Caco-2 (cell line): ENCODE measurements at regions not wholly inside any gene's neighbourhood (a gene's known extent, or its start where the extent isn't known, plus 50 kb on each side); places are given as distances from the start of the nearest gene placed in this dataset.
"Not testable (repeated sequence)": the region's sequence is repeated elsewhere in the genome, so short reads cannot be mapped to it uniquely, and the experiment has no call there.

Experiments
- BruUV-seq: library from RNA; stranded (reverse); fragments of 400-500 nt; replicated peaks from 2 replicates; lab custom pipeline; 2021; lab: Mats Ljungman, UMichigan
- CTCF ChIA-PET: fragments of 300-600 bp; sonication (Branson Sonifier 250); formaldehyde crosslinking; loops from one replicate; lab custom pipeline; 2022; ENCODE audit warnings: antibody characterized with exemption; lab: Charles Lee
- POLR2A ChIA-PET: fragments of 300-600 bp; sonication (Branson Sonifier 250); formaldehyde crosslinking; loops from one replicate; lab custom pipeline; 2022; ENCODE audit warnings: antibody characterized with exemption; lab: Charles Lee
- DNase-seq, 2 experiments: peaks; one replicate each; pipeline versions ENCODE4 v3.0.0 to v3.0.0-alpha.2; 2020 to 2022
- H3K27me3 ChIP-seq: replicated peaks from 2 replicates; pipeline ENCODE4 v1.6.0; 2011; ENCODE audit warnings: low read length; ENCODE audit not compliant: control insufficient read depth, insufficient read depth
- H3K36me3 ChIP-seq: 2 replicates; pipeline ENCODE4 v1.5.1; 2011; ENCODE audit warnings: low read length; ENCODE audit not compliant: control insufficient read depth, insufficient read depth
- H3K4me1 ChIP-seq: fragments of 250-450 bp; sonication (Bioruptor Pico); 2 replicates; pipeline ENCODE4 v1.5.1; 2020; ENCODE audit warnings: mild to moderate bottlenecking
- H3K4me3 ChIP-seq: 2 replicates; pipeline ENCODE4 v1.5.1; 2011; ENCODE audit warnings: low read depth, mild to moderate bottlenecking, control low read depth, low read length
- H3K9me3 ChIP-seq: fragments of 250-450 bp; sonication (Bioruptor Pico); 2 replicates; pipeline ENCODE4 v1.5.1; 2020; ENCODE audit warnings: mild to moderate bottlenecking, moderate library complexity
- H3K27ac Mint-ChIP-seq: one replicate; pipeline ENCODE4 v1.8.0; 2022; ENCODE audit warnings: mixed read lengths; ENCODE audit not compliant: unreplicated experiment
- H3K27me3 Mint-ChIP-seq: one replicate; pipeline ENCODE4 v1.8.0; 2022; ENCODE audit warnings: mixed read lengths; ENCODE audit not compliant: insufficient read depth, unreplicated experiment
- H3K36me3 Mint-ChIP-seq: one replicate; pipeline ENCODE4 v1.8.0; 2022; ENCODE audit warnings: mild to moderate bottlenecking, mixed read lengths; ENCODE audit not compliant: insufficient read depth, unreplicated experiment
- H3K4me1 Mint-ChIP-seq: one replicate; pipeline ENCODE4 v1.8.0; 2022; ENCODE audit warnings: low read depth, mixed read lengths; ENCODE audit not compliant: unreplicated experiment
- H3K4me3 Mint-ChIP-seq: one replicate; pipeline ENCODE4 v1.8.0; 2022; ENCODE audit warnings: mild to moderate bottlenecking, moderate library complexity, mixed read lengths; ENCODE audit not compliant: unreplicated experiment
- H3K9me3 Mint-ChIP-seq: one replicate; pipeline ENCODE4 v1.8.0; 2022; ENCODE audit warnings: mixed read lengths; ENCODE audit not compliant: unreplicated experiment
- CTCF ChIP-seq, 2 experiments: fragments of 200-600 bp in 1 of 2; IDR thresholded peaks; 1 replicate in 1 of 2; 2 replicates in 1 of 2; pipeline versions ENCODE4 v1.5.1 to v1.8.0; 2011 to 2022; ENCODE audit warnings: antibody characterized with exemption in 1 of 2, control low read depth in 1 of 2, inconsistent platforms in 1 of 2, low read depth in 1 of 2, low read length in 1 of 2, mild to moderate bottlenecking in 1 of 2, moderate library complexity in 1 of 2; ENCODE audit not compliant: insufficient read depth in 1 of 2, severe bottlenecking in 1 of 2, unreplicated experiment in 1 of 2
- intact Hi-C: fragments of 100-400 bp; cut with micrococcal nuclease; formaldehyde crosslinking; loops from one replicate; pipeline ENCODE4 v1.10.0; 2022; ENCODE audit not compliant: unreplicated experiment

DNA sequence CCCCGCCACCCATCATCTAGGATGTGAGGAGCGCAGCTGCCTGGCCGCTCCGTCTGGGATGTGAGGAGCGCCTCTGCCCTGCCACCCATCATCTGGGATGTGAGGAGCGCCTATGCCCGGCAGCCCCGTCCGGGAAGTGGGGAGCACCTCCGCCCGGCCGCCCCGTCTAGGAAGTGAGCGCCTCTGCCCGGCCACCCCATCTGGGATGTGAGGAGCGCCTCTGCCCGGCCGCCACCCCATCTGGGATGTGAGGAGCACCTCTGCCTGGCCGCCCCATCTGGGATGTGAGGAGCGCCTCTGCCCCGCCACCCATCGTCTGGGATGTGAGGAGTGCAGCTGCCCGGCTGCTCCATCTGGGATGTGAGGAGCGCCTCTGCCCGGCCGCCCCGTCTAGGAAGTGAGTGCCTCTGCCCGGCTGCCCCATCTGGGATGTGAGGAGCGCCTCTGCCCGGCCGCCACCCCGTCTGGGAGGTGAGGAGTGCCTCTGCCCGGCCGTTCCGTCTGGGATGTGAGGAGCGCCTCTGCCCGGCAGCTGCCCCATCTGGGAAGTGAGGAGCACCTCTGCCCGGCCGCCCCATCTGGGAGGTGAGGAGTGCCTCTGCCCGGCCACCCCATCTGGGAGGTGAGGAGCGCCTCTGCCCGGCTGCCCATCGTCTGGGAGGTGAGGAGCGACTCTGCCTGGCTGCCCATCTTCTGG lies 1086.5 kb downstream of the TYW1 start:
- POLR2A ChIA-PET, BruUV-seq, CTCF ChIA-PET, H3K27me3 Mint-ChIP-seq, H3K9me3 ChIP-seq, H3K27ac Mint-ChIP-seq, intact Hi-C loops, H3K27me3 ChIP-seq, H3K4me1 Mint-ChIP-seq, H3K4me3 Mint-ChIP-seq, H3K36me3 Mint-ChIP-seq, H3K36me3 ChIP-seq, DNase-seq, H3K4me1 ChIP-seq, H3K4me3 ChIP-seq: not testable (repeated sequence)
- H3K9me3 Mint-ChIP-seq: peaks cover 37% of the 10 kb centered on the region

GRCh38 chr7:68087401-68087800 lies 1090.8 kb downstream of the TYW1 start:
- Histone ChIP-seq H3K27me3 (no peaks in the 10 kb centered on the region), H3K4me1 (no peaks in the 10 kb centered on the region), H3K4me3 (no peak overlapping the region), H3K9me3 (0 out of 2 replicates have a peak, but pooled peaks cover 7% of the 10 kb centered on the region), H3K36me3 (no peaks in the 10 kb centered on the region)
- Mint-ChIP-seq H3K27me3 (no peaks in the 10 kb centered on the region), H3K4me1 (no peaks in the 10 kb centered on the region), H3K27ac (no peak overlapping the region), H3K36me3 (no peaks in the 10 kb centered on the region), H3K9me3 (peaks cover 11% of the 10 kb centered on the region), H3K4me3 (no peak overlapping the region)
- ChIA-PET POLR2A (no interaction called here), CTCF (no interaction called here)
- intact Hi-C loops: no loop called here
- DNase-seq: no peak
- TF ChIP-seq CTCF (IDR thresholded peaks at IDR 0.05; ENCODE audit: insufficient read depth in 1 of 2, low read depth in 1 of 2, low read length in 1 of 2, severe bottlenecking in 1 of 2, unreplicated experiment in 1 of 2): no peak
- no TSS peak for BruUV-seq

DNA sequence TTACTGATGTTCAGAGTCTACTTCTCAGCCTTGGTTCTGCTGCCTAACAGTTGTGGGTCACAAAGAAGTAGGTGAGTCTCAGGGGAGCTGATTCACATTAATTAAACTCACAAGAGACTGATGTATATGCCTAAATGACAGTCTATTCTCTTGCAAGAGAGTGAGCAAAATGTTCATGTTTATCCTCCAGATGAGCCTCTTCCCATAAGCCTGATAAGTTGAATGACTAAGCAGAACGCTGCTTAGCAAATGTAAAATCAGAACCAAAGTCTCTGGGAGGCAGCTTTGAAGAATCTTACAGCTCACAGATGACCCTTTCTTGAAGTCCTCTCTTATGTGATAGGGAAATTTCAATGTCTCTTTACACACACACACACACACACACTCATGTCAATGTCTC lies 1092.2 kb downstream of the TYW1 start:
- intact Hi-C loops: no loop called here
- H3K36me3 ChIP-seq: no peaks in the 10 kb centered on the region
- H3K4me1 ChIP-seq: no peaks in the 10 kb centered on the region
- CTCF ChIA-PET: no interaction called here
- Mint-ChIP-seq H3K9me3 (peaks cover 11% of the 10 kb centered on the region), H3K36me3 (no peaks in the 10 kb centered on the region), H3K27me3 (no peaks in the 10 kb centered on the region), H3K4me1 (no peaks in the 10 kb centered on the region), H3K4me3 (no peak overlapping the region), H3K27ac (no peak overlapping the region)
- H3K9me3 ChIP-seq: 0 out of 2 replicates have a peak, but pooled peaks cover 7% of the 10 kb centered on the region
- TF ChIP-seq CTCF (IDR thresholded peaks at IDR 0.05; ENCODE audit: insufficient read depth in 1 of 2, low read depth in 1 of 2, low read length in 1 of 2, severe bottlenecking in 1 of 2, unreplicated experiment in 1 of 2): no peak
- no peaks in the 10 kb centered on the region for H3K27me3 ChIP-seq
- H3K4me3 ChIP-seq: no peak overlapping the region
- no peak for DNase-seq
- no TSS peak for BruUV-seq
- POLR2A ChIA-PET: no interaction called here

GRCh38 chr7:68090256-68090655 lies 1093.6 kb downstream of the TYW1 start:
- H3K4me1 ChIP-seq, POLR2A ChIA-PET, H3K27me3 Mint-ChIP-seq, H3K36me3 Mint-ChIP-seq, H3K4me3 ChIP-seq, H3K4me1 Mint-ChIP-seq, H3K27me3 ChIP-seq, H3K27ac Mint-ChIP-seq, H3K36me3 ChIP-seq, BruUV-seq, DNase-seq, H3K4me3 Mint-ChIP-seq, CTCF ChIA-PET, H3K9me3 ChIP-seq, intact Hi-C loops, H3K9me3 Mint-ChIP-seq: not testable (repeated sequence)
